ENCODE measurements at regions not wholly inside any gene's neighbourhood (a gene's known extent, or its start where the extent isn't known, plus 50 kb on each side); places are given as distances from the start of the nearest gene placed in this dataset.

DNA sequence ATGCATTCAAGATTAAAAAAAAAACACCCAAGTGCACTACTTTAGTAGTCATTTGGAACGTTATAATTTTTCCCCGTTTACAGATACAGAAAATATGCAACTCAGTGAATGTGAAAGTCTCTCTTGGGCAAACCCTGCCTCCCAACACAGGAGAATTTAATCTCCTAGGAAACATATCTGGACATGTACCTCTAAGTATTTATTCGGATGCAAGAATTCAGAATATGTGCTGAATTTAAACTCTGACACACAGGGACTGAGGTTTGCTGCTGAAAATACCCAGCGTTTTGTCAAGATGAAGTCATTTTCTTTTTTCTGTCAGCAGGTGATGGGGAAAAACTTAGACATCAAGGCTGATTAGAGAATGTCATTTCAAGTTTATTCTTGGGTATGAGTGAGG, 105.4 kb downstream of the ACKR3 start:
- peaks cover 0 to 6% of the 10 kb centered on the region in 2 experiments for H3K27me3 ChIP-seq (ENCODE audit: control insufficient read depth in 1 of 2, insufficient read depth in 2 of 2, low read length in 2 of 2)
- Mint-ChIP-seq H3K9me3 (no peaks in the 10 kb centered on the region), H3K4me3 (no peak overlapping the region), H3K27me3 (peaks cover 39% of the 10 kb centered on the region), H3K36me3 (ENCODE audit: low read depth) (no peaks in the 10 kb centered on the region), H3K27ac (no peak overlapping the region), H3K4me1 (ENCODE audit: low read depth) (no peaks in the 10 kb centered on the region)
- H3K27ac ChIP-seq (ENCODE audit: low read depth in 1 of 2, low read length in 2 of 2) = no peak overlapping the region
- ATAC-seq (ENCODE audit: poor library complexity) = no peak
- H3K4me1 ChIP-seq (ENCODE audit: insufficient read depth, low read length) = no peaks in the 10 kb centered on the region
- intact Hi-C loops (cut with DNase I, micrococcal nuclease) = no loop called here
- H3K36me3 ChIP-seq (ENCODE audit: insufficient read depth, low read length) = no peaks in the 10 kb centered on the region
- TF ChIP-seq, protein P1, sequence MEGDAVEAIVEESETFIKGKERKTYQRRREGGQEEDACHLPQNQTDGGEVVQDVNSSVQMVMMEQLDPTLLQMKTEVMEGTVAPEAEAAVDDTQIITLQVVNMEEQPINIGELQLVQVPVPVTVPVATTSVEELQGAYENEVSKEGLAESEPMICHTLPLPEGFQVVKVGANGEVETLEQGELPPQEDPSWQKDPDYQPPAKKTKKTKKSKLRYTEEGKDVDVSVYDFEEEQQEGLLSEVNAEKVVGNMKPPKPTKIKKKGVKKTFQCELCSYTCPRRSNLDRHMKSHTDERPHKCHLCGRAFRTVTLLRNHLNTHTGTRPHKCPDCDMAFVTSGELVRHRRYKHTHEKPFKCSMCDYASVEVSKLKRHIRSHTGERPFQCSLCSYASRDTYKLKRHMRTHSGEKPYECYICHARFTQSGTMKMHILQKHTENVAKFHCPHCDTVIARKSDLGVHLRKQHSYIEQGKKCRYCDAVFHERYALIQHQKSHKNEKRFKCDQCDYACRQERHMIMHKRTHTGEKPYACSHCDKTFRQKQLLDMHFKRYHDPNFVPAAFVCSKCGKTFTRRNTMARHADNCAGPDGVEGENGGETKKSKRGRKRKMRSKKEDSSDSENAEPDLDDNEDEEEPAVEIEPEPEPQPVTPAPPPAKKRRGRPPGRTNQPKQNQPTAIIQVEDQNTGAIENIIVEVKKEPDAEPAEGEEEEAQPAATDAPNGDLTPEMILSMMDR (IDR thresholded peaks at IDR 0.05) = no peak
- H3K4me3 ChIP-seq (ENCODE audit: low read length) = no peak overlapping the region
- CTCF ChIA-PET = no interaction called here
- no peaks in the 10 kb centered on the region for H3K9me3 ChIP-seq (ENCODE audit: control insufficient read depth in 1 of 2, insufficient read depth in 1 of 2, low read length in 2 of 2)
- POLR2A ChIA-PET = no interaction called here
- DNase-seq = no peak

DNA sequence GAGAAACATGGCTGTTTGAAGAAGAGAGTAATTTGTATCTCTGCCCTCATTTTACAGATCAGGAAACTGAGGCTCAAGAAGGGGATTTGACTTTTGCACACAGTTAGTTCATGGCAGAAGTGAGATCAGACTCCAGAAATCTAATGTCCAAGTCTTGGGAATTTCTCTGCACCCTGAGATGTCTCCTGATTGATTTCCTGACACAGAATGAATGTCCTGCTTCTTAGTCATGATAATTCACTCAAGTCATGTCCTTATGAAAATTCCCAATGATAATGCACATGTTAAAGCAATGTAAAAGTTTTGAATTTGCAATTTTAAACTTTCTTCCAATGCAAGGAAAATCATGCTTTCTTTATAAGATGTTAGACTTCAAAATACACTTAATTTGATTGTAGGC, 105.9 kb downstream of the ACKR3 start:
- POLR2A ChIA-PET = no interaction called here
- intact Hi-C loops (cut with DNase I, micrococcal nuclease) = no loop called here

DNA sequence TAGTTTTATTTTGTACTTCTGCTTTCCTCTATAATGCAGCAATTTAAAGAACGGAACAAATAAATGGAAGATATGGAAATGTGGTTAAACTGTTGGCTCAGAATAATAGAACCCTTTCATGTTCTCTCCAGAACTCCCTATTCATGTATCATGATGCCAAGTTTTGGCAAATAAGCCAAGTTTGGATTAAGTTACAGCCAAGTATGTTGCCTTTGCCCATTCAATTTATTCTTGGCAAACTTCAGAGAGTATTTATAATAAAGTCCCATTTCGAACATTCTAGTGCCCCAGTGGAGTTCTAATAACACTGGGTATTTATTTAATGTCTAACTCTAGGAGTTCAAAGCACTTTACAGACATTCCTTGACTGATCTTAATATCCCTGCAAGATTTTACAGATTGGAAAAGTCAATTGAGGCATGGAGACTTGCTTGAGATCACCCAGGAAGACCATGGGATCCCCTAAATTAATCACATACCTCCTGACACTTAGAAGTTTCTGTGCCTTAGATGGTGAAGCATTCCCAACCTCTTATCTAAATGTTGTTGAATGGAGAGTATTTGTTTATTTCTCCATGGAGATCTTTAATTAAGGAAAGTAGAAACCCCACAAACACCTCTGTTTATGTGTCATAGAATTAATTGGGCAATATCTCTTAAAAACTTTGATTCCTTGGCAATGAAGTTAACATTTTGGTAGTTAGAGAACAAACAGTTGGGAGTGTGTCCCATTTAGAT, 106.7 kb downstream of the ACKR3 start:
- POLR2A ChIA-PET = no interaction called here

More for the DNA sequence above, 105.9 kb downstream of the ACKR3 start:
- Mint-ChIP-seq H3K4me3 (no peak overlapping the region), H3K27me3 (peaks cover 39% of the 10 kb centered on the region), H3K36me3 (ENCODE audit: low read depth) (no peaks in the 10 kb centered on the region), H3K9me3 (no peaks in the 10 kb centered on the region), H3K4me1 (ENCODE audit: low read depth) (no peaks in the 10 kb centered on the region), H3K27ac (no peak overlapping the region)
- no peak for ATAC-seq (ENCODE audit: poor library complexity)
- CTCF ChIA-PET = no interaction called here
- no peak for DNase-seq
- peaks cover 0 to 6% of the 10 kb centered on the region in 2 experiments for H3K27me3 ChIP-seq (ENCODE audit: control insufficient read depth in 1 of 2, insufficient read depth in 2 of 2, low read length in 2 of 2)
- H3K4me3 ChIP-seq (ENCODE audit: low read length) = no peak overlapping the region
- H3K4me1 ChIP-seq (ENCODE audit: insufficient read depth, low read length) = no peaks in the 10 kb centered on the region
- no peaks in the 10 kb centered on the region for H3K36me3 ChIP-seq (ENCODE audit: insufficient read depth, low read length)
- H3K27ac ChIP-seq (ENCODE audit: low read depth in 1 of 2, low read length in 2 of 2) = no peak overlapping the region
- TF ChIP-seq, protein P1 (IDR thresholded peaks at IDR 0.05) = no peak
- no peaks in the 10 kb centered on the region for H3K9me3 ChIP-seq (ENCODE audit: control insufficient read depth in 1 of 2, insufficient read depth in 1 of 2, low read length in 2 of 2)

More for the DNA sequence above, 106.7 kb downstream of the ACKR3 start:
- DNase-seq (no peak), ATAC-seq (ENCODE audit: poor library complexity) (no peak)
- TF ChIP-seq, protein P1 (IDR thresholded peaks at IDR 0.05) = no peak
- peaks cover 36% of the 10 kb centered on the region for H3K27me3 Mint-ChIP-seq
- H3K36me3 Mint-ChIP-seq (ENCODE audit: low read depth) = no peaks in the 10 kb centered on the region
- no peaks in the 10 kb centered on the region for H3K4me1 Mint-ChIP-seq (ENCODE audit: low read depth)
- H3K9me3 ChIP-seq (ENCODE audit: control insufficient read depth in 1 of 2, insufficient read depth in 1 of 2, low read length in 2 of 2) = no peaks in the 10 kb centered on the region
- no peaks in the 10 kb centered on the region for H3K4me1 ChIP-seq (ENCODE audit: insufficient read depth, low read length)
- CTCF ChIA-PET = no interaction called here
- H3K4me3 ChIP-seq (ENCODE audit: low read length) = no peak overlapping the region
- H3K4me3 Mint-ChIP-seq = no peak overlapping the region
- no peak overlapping the region for H3K27ac Mint-ChIP-seq
- H3K27me3 ChIP-seq (ENCODE audit: control insufficient read depth in 1 of 2, insufficient read depth in 2 of 2, low read length in 2 of 2) = peaks cover 0 to 6% of the 10 kb centered on the region in 2 experiments
- H3K9me3 Mint-ChIP-seq = no peaks in the 10 kb centered on the region
- intact Hi-C loops (cut with DNase I, micrococcal nuclease) = no loop called here
- no peaks in the 10 kb centered on the region for H3K36me3 ChIP-seq (ENCODE audit: insufficient read depth, low read length)
- no peak overlapping the region for H3K27ac ChIP-seq (ENCODE audit: low read depth in 1 of 2, low read length in 2 of 2)

Measured in CD4-positive, alpha-beta T cell (primary cell).